ENCODE measurements at regions not wholly inside any gene's neighbourhood (a gene's known extent, or its start where the extent isn't known, plus 50 kb on each side); places are given as distances from the start of the nearest gene placed in this dataset.

DNA sequence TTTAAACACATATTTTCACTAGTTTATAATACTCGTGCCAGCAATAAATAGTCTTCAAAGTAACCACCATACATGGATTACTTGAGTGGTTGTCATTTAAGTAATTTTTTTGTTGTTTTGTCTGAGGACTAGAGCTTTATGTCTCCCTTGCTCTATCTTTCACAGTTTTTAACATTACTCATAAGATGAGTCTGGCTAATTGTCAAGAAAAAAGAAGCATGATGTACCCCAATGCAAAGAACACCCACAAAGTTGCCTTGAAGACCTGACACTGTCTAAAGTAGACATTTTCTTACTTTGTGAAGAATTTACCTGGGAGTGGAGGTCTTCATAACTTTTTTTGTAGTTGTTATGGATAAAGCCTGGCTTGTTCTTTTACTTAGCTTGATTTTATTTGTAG, 210.4 kb upstream of the BRINP3 start:
- TF ChIP-seq, protein P1, sequence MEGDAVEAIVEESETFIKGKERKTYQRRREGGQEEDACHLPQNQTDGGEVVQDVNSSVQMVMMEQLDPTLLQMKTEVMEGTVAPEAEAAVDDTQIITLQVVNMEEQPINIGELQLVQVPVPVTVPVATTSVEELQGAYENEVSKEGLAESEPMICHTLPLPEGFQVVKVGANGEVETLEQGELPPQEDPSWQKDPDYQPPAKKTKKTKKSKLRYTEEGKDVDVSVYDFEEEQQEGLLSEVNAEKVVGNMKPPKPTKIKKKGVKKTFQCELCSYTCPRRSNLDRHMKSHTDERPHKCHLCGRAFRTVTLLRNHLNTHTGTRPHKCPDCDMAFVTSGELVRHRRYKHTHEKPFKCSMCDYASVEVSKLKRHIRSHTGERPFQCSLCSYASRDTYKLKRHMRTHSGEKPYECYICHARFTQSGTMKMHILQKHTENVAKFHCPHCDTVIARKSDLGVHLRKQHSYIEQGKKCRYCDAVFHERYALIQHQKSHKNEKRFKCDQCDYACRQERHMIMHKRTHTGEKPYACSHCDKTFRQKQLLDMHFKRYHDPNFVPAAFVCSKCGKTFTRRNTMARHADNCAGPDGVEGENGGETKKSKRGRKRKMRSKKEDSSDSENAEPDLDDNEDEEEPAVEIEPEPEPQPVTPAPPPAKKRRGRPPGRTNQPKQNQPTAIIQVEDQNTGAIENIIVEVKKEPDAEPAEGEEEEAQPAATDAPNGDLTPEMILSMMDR (IDR thresholded peaks at IDR 0.05; ENCODE audit: poor library complexity) = no peak
- TF ChIP-seq EZH2 (IDR thresholded peaks at IDR 0.05; ENCODE audit: borderline replicate concordance) = no peak
